ENCODE measurements at regions not wholly inside any gene's neighbourhood (a gene's known extent, or its start where the extent isn't known, plus 50 kb on each side); places are given as distances from the start of the nearest gene placed in this dataset.

DNA sequence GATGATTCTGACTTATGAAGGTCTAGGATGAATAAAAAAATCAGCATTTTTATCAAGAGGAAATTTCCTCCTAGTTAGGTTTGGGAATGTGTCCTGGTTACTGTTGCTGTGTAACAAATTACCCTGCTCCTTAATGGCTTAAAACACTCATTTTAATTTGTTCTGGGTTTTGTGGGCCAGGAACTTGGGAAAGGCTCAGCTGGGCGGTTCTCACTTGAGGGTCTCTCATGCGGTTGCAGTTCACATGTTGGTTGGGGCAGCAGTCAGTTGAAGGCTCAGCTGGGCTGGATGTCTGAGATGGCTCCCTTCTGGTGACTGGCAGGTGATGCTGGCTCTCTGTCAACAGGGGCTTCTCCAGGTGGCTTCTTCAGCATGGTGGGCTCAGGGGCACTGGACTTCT is 214.6 kb downstream of the RBM19 start:
- H3K9me3 Mint-ChIP-seq, result peaks cover 10% of the 10 kb centered on the region
- H3K27me3 Mint-ChIP-seq (ENCODE audit: insufficient read depth), result peaks cover 56% of the 10 kb centered on the region
- no peak overlapping the region for H3K27ac Mint-ChIP-seq
- DNase-seq, result no peak
- Histone ChIP-seq H3K4me3 (ENCODE audit: low read length) (no peak overlapping the region), H3K9ac (ENCODE audit: extremely low read depth, low read length, poor library complexity, severe bottlenecking) (no peak overlapping the region), H3K36me3 (ENCODE audit: control insufficient read depth, insufficient read depth, low read length) (no peaks in the 10 kb centered on the region), H3K4me1 (ENCODE audit: control insufficient read depth, insufficient read depth, low read length) (no peaks in the 10 kb centered on the region), H3K9me3 (ENCODE audit: control insufficient read depth, low read length) (peaks cover 9% of the 10 kb centered on the region), H3K27me3 (ENCODE audit: control insufficient read depth, insufficient read depth, low read length, poor library complexity, severe bottlenecking) (peaks cover 17% of the 10 kb centered on the region), H3K27ac (ENCODE audit: low read depth, low read length) (no peak overlapping the region)
- WGBS, 2 experiments (ENCODE audit: insufficient coverage in 1 of 2, insufficient read length in 1 of 2), result 94 to 100% methylated on average over 2 of the region's 2 CpGs
- H3K36me3 Mint-ChIP-seq (ENCODE audit: low read depth), result no peaks in the 10 kb centered on the region
- H3K4me3 Mint-ChIP-seq, result no peak overlapping the region
- no peaks in the 10 kb centered on the region for H3K4me1 Mint-ChIP-seq
- TF ChIP-seq, protein P1, sequence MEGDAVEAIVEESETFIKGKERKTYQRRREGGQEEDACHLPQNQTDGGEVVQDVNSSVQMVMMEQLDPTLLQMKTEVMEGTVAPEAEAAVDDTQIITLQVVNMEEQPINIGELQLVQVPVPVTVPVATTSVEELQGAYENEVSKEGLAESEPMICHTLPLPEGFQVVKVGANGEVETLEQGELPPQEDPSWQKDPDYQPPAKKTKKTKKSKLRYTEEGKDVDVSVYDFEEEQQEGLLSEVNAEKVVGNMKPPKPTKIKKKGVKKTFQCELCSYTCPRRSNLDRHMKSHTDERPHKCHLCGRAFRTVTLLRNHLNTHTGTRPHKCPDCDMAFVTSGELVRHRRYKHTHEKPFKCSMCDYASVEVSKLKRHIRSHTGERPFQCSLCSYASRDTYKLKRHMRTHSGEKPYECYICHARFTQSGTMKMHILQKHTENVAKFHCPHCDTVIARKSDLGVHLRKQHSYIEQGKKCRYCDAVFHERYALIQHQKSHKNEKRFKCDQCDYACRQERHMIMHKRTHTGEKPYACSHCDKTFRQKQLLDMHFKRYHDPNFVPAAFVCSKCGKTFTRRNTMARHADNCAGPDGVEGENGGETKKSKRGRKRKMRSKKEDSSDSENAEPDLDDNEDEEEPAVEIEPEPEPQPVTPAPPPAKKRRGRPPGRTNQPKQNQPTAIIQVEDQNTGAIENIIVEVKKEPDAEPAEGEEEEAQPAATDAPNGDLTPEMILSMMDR (conservative IDR thresholded peaks at IDR 0.05), result no peak

DNA sequence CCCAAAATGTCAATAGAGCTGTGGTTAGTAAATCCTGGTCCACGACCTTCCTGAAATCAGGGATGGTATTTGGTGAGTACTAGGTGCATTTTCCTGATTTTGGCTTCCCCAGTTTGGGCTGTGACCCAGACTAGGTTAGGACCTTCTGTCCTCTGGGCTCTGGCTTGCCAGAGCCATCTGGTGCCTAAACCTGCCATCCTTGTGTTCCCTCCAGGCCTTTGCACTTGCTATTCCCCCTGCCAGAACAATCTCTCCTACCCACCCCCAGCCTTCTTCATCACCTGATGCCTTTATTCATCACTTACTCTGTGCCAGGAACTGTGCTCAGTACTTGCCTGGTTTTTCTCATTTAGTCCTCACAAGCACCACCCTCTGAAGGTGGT is 216.7 kb downstream of the RBM19 start:
- Histone ChIP-seq H3K27me3 (ENCODE audit: control insufficient read depth, insufficient read depth, low read length, poor library complexity, severe bottlenecking) (peaks cover 17% of the 10 kb centered on the region), H3K4me3 (ENCODE audit: low read length) (no peak overlapping the region), H3K4me1 (ENCODE audit: control insufficient read depth, insufficient read depth, low read length) (no peaks in the 10 kb centered on the region), H3K27ac (ENCODE audit: low read depth, low read length) (no peak overlapping the region), H3K9me3 (ENCODE audit: control insufficient read depth, low read length) (peaks cover 9% of the 10 kb centered on the region), H3K36me3 (ENCODE audit: control insufficient read depth, insufficient read depth, low read length) (no peaks in the 10 kb centered on the region), H3K9ac (ENCODE audit: extremely low read depth, low read length, poor library complexity, severe bottlenecking) (no peak overlapping the region)
- no peak for DNase-seq
- no peak overlapping the region for H3K4me3 Mint-ChIP-seq
- no peaks in the 10 kb centered on the region for H3K36me3 Mint-ChIP-seq (ENCODE audit: low read depth)
- TF ChIP-seq, protein P1 (conservative IDR thresholded peaks at IDR 0.05), result no peak
- H3K4me1 Mint-ChIP-seq, result peaks cover 2% of the 10 kb centered on the region
- 69 to 80% methylated on average over 1 of the region's 1 CpG for WGBS, 2 experiments (ENCODE audit: insufficient coverage in 1 of 2, insufficient read length in 1 of 2)
- H3K27me3 Mint-ChIP-seq (ENCODE audit: insufficient read depth), result peaks cover 77% of the 10 kb centered on the region
- peaks cover 10% of the 10 kb centered on the region for H3K9me3 Mint-ChIP-seq
- H3K27ac Mint-ChIP-seq, result no peak overlapping the region

DNA sequence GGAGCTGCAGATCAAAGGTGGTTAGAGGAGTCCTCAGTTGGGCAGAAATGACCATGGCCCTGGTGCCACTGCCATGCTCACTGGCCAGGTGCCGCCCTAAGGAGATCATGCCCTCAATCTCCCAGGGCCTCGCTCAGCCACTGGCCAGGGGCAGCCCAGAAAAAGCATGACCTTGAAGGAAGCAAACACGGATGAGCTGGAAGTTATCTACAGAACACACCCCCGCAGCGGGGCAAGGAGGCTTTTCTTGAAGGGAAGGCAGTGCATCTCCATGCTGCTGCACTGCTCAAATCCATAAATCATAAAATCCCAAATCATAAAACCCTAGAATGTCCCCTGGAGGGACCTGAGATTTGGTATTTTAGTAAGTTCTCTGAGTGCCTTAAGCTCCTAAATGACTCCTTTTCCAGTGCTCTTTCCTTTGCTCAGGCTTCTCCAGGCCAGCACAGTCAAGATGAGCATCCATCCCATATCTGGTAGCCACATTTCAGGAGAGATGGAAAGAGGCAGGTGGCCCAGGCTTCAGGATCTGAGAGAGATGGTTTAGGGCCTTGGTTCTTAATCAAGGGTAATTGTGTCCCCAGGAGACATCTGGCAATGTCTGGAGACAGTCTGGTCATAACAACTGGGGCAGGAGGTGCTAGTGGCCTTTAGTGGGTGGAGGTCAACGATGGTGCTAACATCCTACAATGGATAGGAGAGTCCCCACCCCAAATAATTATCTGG is 217.3 kb downstream of the RBM19 start:
- Mint-ChIP-seq H3K4me3 (no peak overlapping the region), H3K27ac (no peak overlapping the region), H3K36me3 (ENCODE audit: low read depth) (no peaks in the 10 kb centered on the region), H3K27me3 (ENCODE audit: insufficient read depth) (peaks cover 75% of the 10 kb centered on the region), H3K4me1 (peaks cover 2% of the 10 kb centered on the region), H3K9me3 (peaks cover 10% of the 10 kb centered on the region)
- 84 to 86% methylated on average over 5 to 6 of the region's 6 CpGs for WGBS, 2 experiments (ENCODE audit: insufficient coverage in 1 of 2, insufficient read length in 1 of 2)
- H3K9me3 ChIP-seq (ENCODE audit: control insufficient read depth, low read length), result peaks cover 9% of the 10 kb centered on the region
- H3K4me3 ChIP-seq (ENCODE audit: low read length), result no peak overlapping the region
- H3K9ac ChIP-seq (ENCODE audit: extremely low read depth, low read length, poor library complexity, severe bottlenecking), result no peak overlapping the region
- H3K27ac ChIP-seq (ENCODE audit: low read depth, low read length), result no peak overlapping the region
- peaks cover 17% of the 10 kb centered on the region for H3K27me3 ChIP-seq (ENCODE audit: control insufficient read depth, insufficient read depth, low read length, poor library complexity, severe bottlenecking)
- no peaks in the 10 kb centered on the region for H3K4me1 ChIP-seq (ENCODE audit: control insufficient read depth, insufficient read depth, low read length)
- no peaks in the 10 kb centered on the region for H3K36me3 ChIP-seq (ENCODE audit: control insufficient read depth, insufficient read depth, low read length)
- TF ChIP-seq, protein P1 (conservative IDR thresholded peaks at IDR 0.05), result no peak
- DNase-seq, result no peak
